Gastroesophageal sphincter (tissue), 4 donors: ENCODE measurements at regions not wholly inside any gene's neighbourhood (a gene's known extent, or its start where the extent isn't known, plus 50 kb on each side); places are given as distances from the start of the nearest gene placed in this dataset.

Experiments used
- ATAC-seq: fragments of 150-250 bp; one replicate; pipeline ENCODE4 v1.9.1; 2016; ENCODE audit warnings: mild to moderate bottlenecking, moderate library complexity
- H3K27ac ChIP-seq, 4 donors: fragments of 200-600 bp; sonication (generic) in 3 of 4; 1 replicate in 3 of 4; 2 replicates in 1 of 4; pipeline ENCODE4 v1.5.1; 2016 to 2019
- H3K27me3 ChIP-seq: fragments of 200-600 bp; sonication (generic); one replicate; pipeline ENCODE4 v1.5.1; 2019
- H3K36me3 ChIP-seq, 2 donors: fragments of 200-600 bp; sonication (generic); one replicate each; pipeline ENCODE4 v1.5.1; 2019; ENCODE audit warnings: control low read depth in 1 of 2
- H3K4me1 ChIP-seq, 3 donors: fragments of 200-600 bp; sonication (generic); 1 replicate in 2 of 3; 2 replicates in 1 of 3; pipeline ENCODE4 v1.5.1; 2016 to 2019; ENCODE audit warnings: control low read depth in 2 of 3
- H3K4me3 ChIP-seq, 2 donors: fragments of 200-600 bp; sonication (generic); one replicate each; pipeline ENCODE4 v1.5.1; 2019; ENCODE audit warnings: mild to moderate bottlenecking in 1 of 2, moderate library complexity in 1 of 2
- H3K9me3 ChIP-seq, 3 donors: fragments of 200-600 bp; sonication (generic); one replicate each; pipeline ENCODE4 v1.5.1; 2017 to 2019; ENCODE audit warnings: control low read depth in 2 of 3
- CTCF ChIP-seq, 4 experiments: fragments of 200-600 bp in 2 of 4; fragments of 450-650 bp in 2 of 4; sonication (generic) in 1 of 4; IDR thresholded peaks; one replicate each; pipeline ENCODE4 v1.5.1; 2017 to 2019; ENCODE audit warnings: antibody characterized with exemption in 4 of 4, mild to moderate bottlenecking in 2 of 4, moderate library complexity in 2 of 4
- EP300 ChIP-seq: sonication (generic); formaldehyde crosslinking; IDR thresholded peaks from one replicate; pipeline ENCODE4 v1.6.1; 2017; ENCODE audit warnings: antibody characterized with exemption, mild to moderate bottlenecking
- POLR2A ChIP-seq, 2 donors: fragments of 450-650 bp; IDR thresholded peaks; one replicate each; pipeline ENCODE4 v1.6.1; 2017; ENCODE audit warnings: antibody characterized with exemption in 2 of 2, mild to moderate bottlenecking in 2 of 2, moderate library complexity in 1 of 2
- POLR2AphosphoS5 ChIP-seq: sonication (generic); formaldehyde crosslinking; IDR thresholded peaks from one replicate; pipeline ENCODE4 v1.6.1; 2017; ENCODE audit warnings: antibody characterized with exemption
- WGBS, 2 donors: methylation state at CpG; one replicate each; pipeline ENCODE4 v1.1.5; 2018; ENCODE audit warnings: low coverage in 1 of 2; 5-methylcytosine and 5-hydroxymethylcytosine counted together

- Histone ChIP-seq H3K27me3 (no peaks in the 10 kb centered on the region), H3K9me3 (no peaks in the 10 kb centered on the region), H3K27ac (no peak overlapping the region), H3K4me3 (no peak overlapping the region), H3K4me1 (peaks cover 0 to 9% (median 0%) of the 10 kb centered on the region in 3 donors), H3K36me3 (no peaks in the 10 kb centered on the region)
- no peak for TF ChIP-seq EP300
- TF ChIP-seq CTCF (IDR thresholded peaks at IDR 0.05): no peak
- TF ChIP-seq POLR2A (IDR thresholded peaks at IDR 0.05): no peak
- no peak for TF ChIP-seq POLR2AphosphoS5
- no peak for ATAC-seq
- WGBS, 2 donors: 60 to 83% methylated on average over 1 of the region's 1 CpG
Measured at GRCh38 chrX:39442332-39442731, 641.1 kb downstream of the MID1IP1 start.

- Histone ChIP-seq H3K4me1 (peaks cover 0 to 9% (median 0%) of the 10 kb centered on the region in 3 donors), H3K36me3 (no peaks in the 10 kb centered on the region), H3K27ac (no peak overlapping the region), H3K27me3 (no peaks in the 10 kb centered on the region), H3K4me3 (no peak overlapping the region), H3K9me3 (no peaks in the 10 kb centered on the region)
- TF ChIP-seq POLR2A (IDR thresholded peaks at IDR 0.05) (no peak), EP300 (no peak), CTCF (IDR thresholded peaks at IDR 0.05) (no peak), POLR2AphosphoS5 (no peak)
- WGBS, 2 donors: 95% methylated on average over 2 of the region's 2 CpGs; no CpG with 5 or more reads in 1 of the 2 donors
- ATAC-seq: no peak
Measured at GRCh38 chrX:39443240-39443639, 642.0 kb downstream of the MID1IP1 start.

- Histone ChIP-seq H3K27ac (no peak overlapping the region), H3K36me3 (no peaks in the 10 kb centered on the region), H3K4me3 (no peak overlapping the region), H3K4me1 (no peaks in the 10 kb centered on the region), H3K27me3 (no peaks in the 10 kb centered on the region), H3K9me3 (no peaks in the 10 kb centered on the region)
- WGBS, 2 donors: 89% methylated on average over 4 of the region's 4 CpGs; no CpG with 5 or more reads in 1 of the 2 donors
- TF ChIP-seq CTCF (IDR thresholded peaks at IDR 0.05): peak in 1 of 4 experiments; percentile 15
- TF ChIP-seq POLR2AphosphoS5: no peak
- no peak for ATAC-seq
Measured at GRCh38 chrX:39445336-39445735, 644.1 kb downstream of the MID1IP1 start.

GRCh38 chrX:39449352-39449751, 648.1 kb downstream of the MID1IP1 start:
- H3K4me3 ChIP-seq: no peak overlapping the region

More at GRCh38 chrX:39449352-39449751, 648.1 kb downstream of the MID1IP1 start:
- Histone ChIP-seq H3K27ac (no peak overlapping the region), H3K4me1 (no peaks in the 10 kb centered on the region), H3K9me3 (no peaks in the 10 kb centered on the region), H3K36me3 (no peaks in the 10 kb centered on the region), H3K27me3 (no peaks in the 10 kb centered on the region)
- no peak for TF ChIP-seq POLR2AphosphoS5
- TF ChIP-seq POLR2A (IDR thresholded peaks at IDR 0.05): no peak
- TF ChIP-seq EP300: no peak
- TF ChIP-seq CTCF (IDR thresholded peaks at IDR 0.05): no peak
- 76 to 95% methylated on average over 2 of the region's 2 CpGs for WGBS, 2 donors
- no peak for ATAC-seq
